NCI-H2171 (cell line): ENCODE measurements at regions not wholly inside any gene's neighbourhood (a gene's known extent, or its start where the extent isn't known, plus 50 kb on each side); places are given as distances from the start of the nearest gene placed in this dataset.
A peak's percentile ranks its signal among the peaks of the same experiment; 100 is the strongest.
"Not testable (repeated sequence)": the region's sequence is repeated elsewhere in the genome, so short reads cannot be mapped to it uniquely, and the experiment has no call there.

Experiments
- DNase-seq: peaks from one replicate; lab custom pipeline; 2025; lab: John Stamatoyannopoulos, UW

- no peak for DNase-seq
Measured at GRCh38 chr12:42030588-42030987, 114.1 kb downstream of the GXYLT1 start.

- DNase-seq: no peak
Measured at GRCh38 chr12:42027546-42027945, 117.1 kb downstream of the GXYLT1 start.

GRCh38 chr12:42024495-42024830, 120.2 kb downstream of the GXYLT1 start:
- no peak for DNase-seq

DNA sequence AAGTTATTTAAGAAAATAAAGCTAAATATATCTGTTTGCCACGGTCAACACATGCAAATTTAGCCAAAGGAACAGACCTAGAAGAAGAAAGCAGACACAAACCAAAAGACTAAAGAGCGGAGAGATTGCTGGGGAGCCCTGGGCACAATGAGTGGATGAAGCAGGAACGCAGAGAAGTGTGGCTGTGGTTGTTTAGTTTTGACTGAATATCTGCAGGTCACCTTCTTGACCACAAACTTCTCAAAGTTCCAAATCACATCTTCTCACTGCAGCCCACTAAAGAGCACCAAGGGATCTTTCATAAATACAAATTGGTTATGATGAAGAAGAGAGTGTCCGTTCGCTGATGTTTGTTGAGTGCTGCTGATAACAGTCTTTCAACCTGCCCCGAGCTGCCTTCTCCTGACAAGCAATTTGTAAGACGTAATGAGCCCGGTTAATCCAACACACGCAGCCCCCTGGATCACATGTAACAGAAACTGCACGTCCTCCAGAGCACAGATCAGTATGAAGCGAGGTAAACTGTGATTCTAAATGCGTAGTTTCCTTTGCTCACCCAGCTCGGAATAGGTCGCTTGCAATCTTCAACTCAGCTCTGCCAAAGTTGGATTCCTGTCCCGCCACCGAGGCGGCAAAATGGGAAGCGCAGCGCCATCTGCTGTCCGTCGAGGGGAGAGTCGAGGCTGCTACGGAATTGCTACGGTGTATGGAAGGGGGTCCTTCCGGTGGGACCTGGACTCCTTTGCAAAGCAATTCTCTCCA, 120.8 kb downstream of the GXYLT1 start:
- DNase-seq: no peak

DNA sequence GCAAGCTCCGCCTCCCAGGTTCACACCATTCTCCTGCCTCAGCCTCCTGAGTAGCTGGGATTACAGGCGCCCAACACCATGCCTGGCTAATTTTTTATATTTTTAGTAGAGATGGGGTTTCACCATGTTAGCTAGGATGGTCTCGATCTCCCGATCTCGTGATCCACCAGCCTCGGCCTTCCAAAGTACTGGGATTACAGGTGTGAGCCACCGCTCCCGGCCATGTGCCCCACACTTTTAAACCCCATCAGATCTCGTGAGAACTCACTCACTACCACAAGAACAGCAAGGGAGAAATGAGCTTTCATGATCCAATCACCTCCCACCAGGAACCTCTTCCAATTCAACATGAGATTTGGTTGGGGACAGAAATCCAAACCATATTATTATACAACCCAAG, 122.7 kb downstream of the GXYLT1 start:
- DNase-seq: not testable (repeated sequence)

DNA sequence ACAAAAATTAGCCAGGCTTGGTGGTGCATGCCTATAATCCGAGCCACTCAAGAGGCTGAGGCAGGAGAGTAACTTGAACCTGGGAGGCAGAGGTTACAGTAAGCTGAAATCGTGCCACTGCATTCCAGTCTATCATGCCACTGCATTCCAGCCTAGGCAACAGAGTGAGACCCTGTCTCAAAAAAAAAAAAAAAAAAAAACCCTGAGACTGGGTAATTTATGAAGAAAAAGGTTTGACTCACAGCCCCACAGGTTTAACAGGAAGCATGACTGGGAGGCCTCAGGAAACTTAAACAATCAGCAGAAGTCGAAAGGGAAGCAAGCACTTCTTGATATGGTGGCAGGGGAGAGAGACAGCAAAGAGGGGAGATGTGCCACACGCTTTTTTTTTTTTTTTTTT, 123.2 kb downstream of the GXYLT1 start:
- DNase-seq: no peak

- DNase-seq: no peak
Measured at GRCh38 chr12:42020226-42020625, 124.4 kb downstream of the GXYLT1 start.

DNA sequence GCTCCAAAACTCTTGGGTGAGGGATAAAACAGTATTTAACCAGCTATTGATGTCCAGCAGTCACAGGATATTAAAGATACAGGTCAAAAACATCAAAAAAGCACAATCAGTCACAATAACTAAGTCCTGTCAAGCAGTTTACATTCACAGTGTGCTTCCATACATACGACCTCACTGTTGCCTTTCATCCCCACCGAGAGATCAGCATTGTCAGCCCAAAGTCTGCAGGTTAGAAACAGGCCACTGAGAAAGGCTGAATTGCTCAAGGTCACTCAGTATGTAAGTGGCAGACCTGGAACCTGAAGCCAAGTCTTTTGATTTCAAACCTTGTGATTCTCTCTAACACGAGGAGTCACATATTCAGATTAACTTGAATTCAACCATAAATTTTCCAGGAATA, 124.9 kb downstream of the GXYLT1 start:
- DNase-seq: no peak

- DNase-seq: no peak
Measured at GRCh38 chr12:42017051-42017450, 127.6 kb downstream of the GXYLT1 start.

DNA sequence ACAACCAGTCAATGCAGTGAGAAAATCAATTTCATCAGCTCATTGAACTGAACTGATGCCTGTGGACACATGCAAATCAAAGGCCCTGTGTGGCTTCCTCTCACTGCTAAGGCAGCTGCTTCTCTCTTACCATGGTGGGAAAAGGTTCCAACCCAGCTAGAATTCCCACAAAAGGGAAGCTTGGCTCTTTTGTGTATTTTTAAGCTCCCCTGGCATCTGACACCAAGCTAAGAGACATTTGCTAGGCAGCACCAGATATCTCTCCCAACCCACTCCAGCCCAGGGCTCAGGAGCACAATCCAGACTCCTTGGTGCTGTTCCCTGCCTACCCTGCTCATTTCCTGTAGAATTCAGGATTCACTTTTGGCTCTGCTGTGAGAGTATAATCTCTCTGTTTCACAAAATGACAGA, 129.6 kb downstream of the GXYLT1 start:
- no peak for DNase-seq

DNA sequence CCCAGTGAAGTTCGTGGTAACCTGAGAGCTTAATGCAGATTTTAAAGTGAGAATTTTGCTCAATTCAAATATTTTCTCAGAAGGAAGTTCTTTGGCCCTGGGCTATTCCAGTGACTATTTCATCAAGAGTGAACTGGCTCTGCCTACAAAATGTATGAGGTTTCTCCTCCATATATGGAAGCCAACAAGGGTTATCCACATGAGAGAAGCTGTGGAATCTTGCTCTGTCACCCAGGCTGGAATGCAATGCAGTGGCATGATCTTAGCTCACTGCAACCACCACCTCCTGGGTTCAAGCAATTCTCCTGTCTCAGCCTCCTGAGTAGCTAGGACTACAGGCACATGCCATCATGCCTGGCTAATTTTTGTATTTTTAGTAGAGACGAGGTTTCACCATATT, 132.2 kb downstream of the GXYLT1 start:
- not testable (repeated sequence) for DNase-seq

- no peak for DNase-seq
Measured at GRCh38 chr12:42010715-42011114, 134.0 kb downstream of the GXYLT1 start.

DNA sequence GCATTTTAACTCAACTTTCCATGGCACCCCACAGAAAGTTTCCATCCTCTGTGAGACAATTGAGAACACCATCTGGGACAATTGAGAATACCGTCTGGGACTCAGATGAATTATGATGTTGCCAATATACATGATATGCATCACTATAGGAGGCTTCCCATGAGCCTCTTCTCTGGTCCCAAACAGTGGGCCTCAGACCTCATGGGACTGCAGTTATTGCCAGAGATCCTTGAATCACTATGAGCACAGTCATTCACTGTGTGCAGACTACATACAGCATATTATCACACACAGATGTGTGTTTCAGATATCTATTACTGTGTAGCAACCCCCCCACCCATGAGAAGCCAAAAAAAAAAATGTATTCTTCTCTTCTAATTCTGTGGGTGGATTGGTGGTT, 134.4 kb downstream of the GXYLT1 start:
- no peak for DNase-seq

DNA sequence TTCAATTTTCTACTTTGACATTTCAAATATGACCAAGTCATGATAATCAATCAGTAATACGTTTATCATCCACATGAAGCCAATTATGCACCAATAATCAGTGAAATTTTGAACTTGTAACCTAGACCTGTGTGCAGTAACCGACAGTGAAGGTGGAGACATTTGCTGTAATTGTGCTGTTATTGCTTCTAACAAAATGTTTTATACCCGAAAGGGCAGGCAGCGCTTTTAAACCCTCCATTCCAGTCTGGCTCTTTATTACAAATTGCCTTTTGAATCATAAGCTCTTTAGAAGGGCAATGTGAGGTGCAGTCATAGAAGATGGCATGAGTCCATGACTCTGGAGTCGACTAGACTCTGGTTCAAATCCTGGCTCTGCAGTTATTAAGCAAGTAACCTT, 135.7 kb downstream of the GXYLT1 start:
- DNase-seq: no peak

- no peak for DNase-seq
Measured at GRCh38 chr12:42003031-42003430, 141.6 kb downstream of the GXYLT1 start.

DNA sequence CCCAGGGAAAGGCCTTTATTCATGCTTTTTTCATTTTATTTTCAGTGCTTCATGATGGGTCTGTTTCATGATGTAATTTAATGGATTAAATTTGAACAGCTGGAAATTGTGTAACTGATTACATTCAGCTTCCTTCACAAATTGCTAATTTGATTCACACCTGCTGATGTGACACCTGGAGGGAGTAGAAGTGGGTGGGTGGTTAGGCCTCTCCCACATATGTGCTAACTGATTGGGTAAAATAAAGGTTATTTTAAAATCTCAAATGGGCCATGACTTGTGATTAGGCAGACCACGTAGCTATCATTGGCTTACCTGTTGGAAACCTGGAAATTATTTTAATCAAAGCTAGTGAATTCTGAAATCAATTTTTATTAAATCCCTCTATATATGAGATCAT, 142.1 kb downstream of the GXYLT1 start:
- no peak for DNase-seq

DNA sequence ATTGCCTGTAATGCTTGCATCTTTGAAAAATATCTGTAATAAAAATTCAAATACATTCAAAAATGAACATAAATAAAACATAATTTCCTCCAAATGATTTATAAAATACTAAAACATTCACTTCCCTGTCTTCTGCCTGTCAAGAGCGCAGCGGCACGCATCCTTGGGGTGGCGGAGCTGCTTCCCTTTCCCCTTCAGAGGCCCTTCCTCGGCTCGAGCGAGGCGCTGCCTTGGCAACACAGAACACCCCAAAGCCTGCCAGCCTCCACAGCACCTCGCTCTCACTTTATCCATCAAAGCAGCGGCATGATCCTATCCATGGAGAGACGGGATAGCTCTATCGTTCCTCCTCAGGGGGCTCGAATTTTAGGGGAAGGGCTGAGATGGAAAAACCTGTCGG, 146.2 kb downstream of the GXYLT1 start:
- no peak for DNase-seq

DNA sequence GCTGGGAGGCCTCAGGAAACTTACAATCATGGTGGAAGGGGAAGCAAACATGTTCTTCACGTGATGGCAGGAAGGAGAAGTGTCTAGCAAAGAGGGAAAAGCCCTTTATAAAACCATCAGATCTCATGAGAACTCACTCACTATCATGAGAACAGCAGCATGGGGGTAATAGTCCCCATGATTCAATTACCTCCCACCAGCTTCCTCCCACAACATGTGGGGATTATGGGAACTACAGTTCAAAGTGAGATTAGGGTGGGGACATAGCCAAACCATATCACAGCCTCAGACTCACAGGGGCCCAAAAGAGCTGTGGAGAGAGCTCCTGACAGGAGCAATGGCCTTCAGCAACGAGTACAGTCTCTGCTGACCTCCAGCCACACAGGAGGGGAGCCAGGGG, 151.4 kb downstream of the GXYLT1 start:
- DNase-seq: no peak

DNA sequence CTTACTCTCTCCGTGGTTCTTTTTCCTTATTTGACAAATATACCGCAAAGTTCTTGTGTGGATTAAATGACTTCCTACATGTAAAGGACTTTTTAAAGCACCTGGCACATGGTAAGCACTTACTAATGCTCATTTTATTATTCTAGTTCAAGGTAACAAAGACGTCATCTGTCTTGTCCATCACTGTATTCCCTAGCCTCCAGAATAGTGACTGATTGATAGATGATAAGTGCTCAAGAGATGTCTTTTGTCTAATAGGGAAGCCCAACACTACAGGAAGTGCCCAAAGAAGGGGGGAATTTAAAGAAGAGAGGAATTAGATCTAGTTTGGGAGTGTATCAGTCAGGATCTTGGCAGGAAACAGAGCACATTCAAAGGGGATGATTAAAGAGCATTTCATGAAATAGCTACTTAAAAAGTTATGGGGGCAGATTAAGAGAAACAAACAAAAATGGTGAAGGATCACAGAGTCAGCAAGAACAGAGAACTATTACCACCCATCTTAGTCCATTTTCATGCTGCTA, 151.9 kb downstream of the GXYLT1 start:
- DNase-seq: no peak

GRCh38 chr12:41992022-41992421, 152.7 kb downstream of the GXYLT1 start:
- DNase-seq: no peak

GRCh38 chr12:41988715-41989114, 156.0 kb downstream of the GXYLT1 start:
- DNase-seq: no peak

DNA sequence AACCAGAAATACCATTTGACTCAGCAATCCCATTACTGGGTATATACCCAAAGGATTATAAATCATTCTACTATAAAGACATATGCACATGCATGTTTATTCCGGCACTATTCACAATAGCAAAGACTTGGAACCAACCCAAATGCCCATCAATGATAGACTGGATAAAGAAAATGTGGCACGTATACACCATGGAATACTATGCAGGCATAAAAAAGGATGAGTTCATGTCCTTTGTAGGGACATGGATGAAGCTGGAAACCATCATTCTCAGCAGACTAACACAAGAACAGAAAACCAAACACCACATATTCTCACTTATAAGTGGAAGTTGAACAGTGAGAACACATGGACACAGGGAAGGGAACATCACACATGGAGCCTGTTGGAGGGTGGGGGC, 158.2 kb downstream of the GXYLT1 start:
- not testable (repeated sequence) for DNase-seq

GRCh38 chr12:41983856-41984255, 160.8 kb downstream of the GXYLT1 start:
- DNase-seq: peak; percentile 59

- no peak for DNase-seq
Measured at GRCh38 chr12:41983394-41983793, 161.3 kb downstream of the GXYLT1 start.
